Endothelial cell of umbilical vein (primary cell): ENCODE measurements at regions not wholly inside any gene's neighbourhood (a gene's known extent, or its start where the extent isn't known, plus 50 kb on each side); places are given as distances from the start of the nearest gene placed in this dataset.
"Not testable (repeated sequence)": the region's sequence is repeated elsewhere in the genome, so short reads cannot be mapped to it uniquely, and the experiment has no call there.

Experiments used
- BruUV-seq: library from RNA; stranded (reverse); fragments of 400-500 nt; replicated peaks from 2 replicates; lab custom pipeline; 2021; lab: Mats Ljungman, UMichigan
- CTCF ChIA-PET: fragments of 300-600, 350-600 bp; sonication (Branson Sonifier 250); formaldehyde crosslinking; loops from one replicate; lab custom pipeline; 2021; ENCODE audit warnings: antibody characterized with exemption, inconsistent platforms; lab: Charles Lee
- POLR2A ChIA-PET: fragments of 300-600, 350-600 bp; sonication (Branson Sonifier 250); formaldehyde crosslinking; loops from one replicate; lab custom pipeline; 2021; ENCODE audit warnings: antibody characterized with exemption, inconsistent platforms; lab: Charles Lee
- DNase-seq: peaks from one replicate; pipeline ENCODE4 v3.0.0-alpha.2; 2011; ENCODE audit warnings: low read depth, low spot score
- FAIRE-seq: peaks from 2 replicates; lab custom pipeline; 2011; peaks lifted over from hg19 to GRCh38; lab: Jason Lieb, UNC
- H2AFZ ChIP-seq: 2 replicates; pipeline ENCODE4 v1.6.0; 2012; ENCODE audit warnings: low read depth, low read length, control low read depth, inconsistent platforms
- H3K27ac ChIP-seq: 2 replicates; pipeline ENCODE4 v1.5.1; 2011; ENCODE audit warnings: low read depth, mild to moderate bottlenecking, control low read depth, low read length, moderate library complexity; ENCODE audit not compliant: insufficient read depth
- H3K27me3 ChIP-seq, 2 experiments: 2 replicates each; pipeline versions ENCODE4 v1.6.0 to v1.6.1; 2011; ENCODE audit warnings: low read length in 2 of 2, mixed read lengths in 1 of 2; ENCODE audit not compliant: control insufficient read depth in 2 of 2, insufficient read depth in 2 of 2
- H3K36me3 ChIP-seq, 2 experiments: 2 replicates in 1 of 2; 3 replicates in 1 of 2; pipeline ENCODE4 v1.5.1; 2011; ENCODE audit warnings: low read length in 2 of 2, mild to moderate bottlenecking in 1 of 2, moderate library complexity in 1 of 2; ENCODE audit not compliant: control insufficient read depth in 2 of 2, insufficient read depth in 2 of 2; ENCODE audit errors: extremely low read depth in 1 of 2
- H3K4me1 ChIP-seq: 3 replicates; pipeline ENCODE4 v1.5.1; 2011; ENCODE audit warnings: mild to moderate bottlenecking, low read length; ENCODE audit not compliant: control insufficient read depth, insufficient read depth; ENCODE audit errors: extremely low read depth
- H3K4me2 ChIP-seq: 2 replicates; pipeline ENCODE4 v1.6.1; 2011; ENCODE audit warnings: low read length, control low read depth, mixed read lengths; ENCODE audit not compliant: insufficient read depth
- H3K4me3 ChIP-seq, 3 experiments: fragments of 200-600 bp in 1 of 3; sonication (generic), shearing (Covaris generic) in 1 of 3; replicated peaks in 1 of 3; 2 replicates each; pipeline ENCODE4 v1.5.1; 2011 to 2016; ENCODE audit warnings: control low read depth in 3 of 3, low read length in 3 of 3, mild to moderate bottlenecking in 2 of 3, inconsistent platforms in 1 of 3, low read depth in 1 of 3, moderate library complexity in 1 of 3; ENCODE audit not compliant: insufficient read depth in 1 of 3
- H3K79me2 ChIP-seq: 2 replicates; pipeline ENCODE4 v1.6.0; 2012; ENCODE audit warnings: low read length, inconsistent platforms; ENCODE audit not compliant: control insufficient read depth, insufficient read depth
- H3K9ac ChIP-seq: replicated peaks from 2 replicates; pipeline ENCODE3; 2011; ENCODE audit warnings: low read length, control low read depth; ENCODE audit not compliant: insufficient read depth; ENCODE audit errors: extremely low read depth
- H3K9me1 ChIP-seq: replicated peaks from 3 replicates; pipeline ENCODE4 v1.6.0; 2011; ENCODE audit warnings: mild to moderate bottlenecking, low read length; ENCODE audit not compliant: control insufficient read depth, insufficient read depth; ENCODE audit errors: extremely low read depth
- H3K9me3 ChIP-seq: replicated peaks from 2 replicates; pipeline ENCODE4 v1.5.1; 2012; ENCODE audit warnings: low read length, inconsistent platforms; ENCODE audit not compliant: control insufficient read depth, insufficient read depth
- H4K20me1 ChIP-seq: replicated peaks from 2 replicates; pipeline ENCODE3; 2011; ENCODE audit warnings: mild to moderate bottlenecking, low read length; ENCODE audit not compliant: control insufficient read depth, insufficient read depth; ENCODE audit errors: extremely low read depth
- EZH2 ChIP-seq: IDR thresholded peaks from 2 replicates; pipeline ENCODE4 v1.6.1; 2012; ENCODE audit warnings: borderline replicate concordance, low read depth, mild to moderate bottlenecking, moderate library complexity, low read length, inconsistent platforms; ENCODE audit not compliant: severe bottlenecking
- FOS ChIP-seq: IDR thresholded peaks from 2 replicates; pipeline ENCODE4 v1.6.1; 2011; ENCODE audit warnings: mild to moderate bottlenecking, low read length, moderate library complexity, borderline replicate concordance; ENCODE audit not compliant: insufficient read depth
- GATA2 ChIP-seq: IDR thresholded peaks from 2 replicates; pipeline ENCODE4 v1.7.0; 2011; ENCODE audit warnings: low read depth, mild to moderate bottlenecking, moderate library complexity, mixed read lengths, low read length; ENCODE audit not compliant: insufficient read length, insufficient read depth
- JUN ChIP-seq: IDR thresholded peaks from 2 replicates; pipeline ENCODE4 v1.6.1; 2011; ENCODE audit warnings: borderline replicate concordance, low read depth; ENCODE audit not compliant: insufficient read length, insufficient read depth
- MYC ChIP-seq: IDR thresholded peaks from one replicate; pipeline ENCODE4 v1.6.1; 2011; ENCODE audit warnings: mild to moderate bottlenecking, low read depth, low read length
- POLR2A ChIP-seq: IDR thresholded peaks from 2 replicates; pipeline ENCODE4 v1.6.1; 2012; ENCODE audit warnings: low read depth, mild to moderate bottlenecking, control low read depth, low read length
- POLR2AphosphoS5 ChIP-seq: IDR thresholded peaks from 2 replicates; pipeline ENCODE4 v1.6.1; 2012; ENCODE audit warnings: low read depth, mild to moderate bottlenecking, control low read depth, low read length, moderate library complexity; ENCODE audit not compliant: insufficient read depth
- dilution Hi-C: fragments of 300-500 bp; cut with MboI; formaldehyde crosslinking; loops from one replicate; pipeline ENCODE4 v1.15.0; 2019; ENCODE audit warnings: low sequenced_read_pairs; ENCODE audit not compliant: extremely low pct_ligation_motif_present
- intact Hi-C: fragments of 100-400 bp; cut with micrococcal nuclease; formaldehyde crosslinking; loops from one replicate; pipeline ENCODE4 v1.10.0; 2022
- TF ChIP-seq, protein P1 (sequence below), 2 donors: IDR thresholded peaks; 1 replicate in 1 of 2; 2 replicates in 1 of 2; pipeline ENCODE4 v1.5.1; 2011; ENCODE audit warnings: low read length in 2 of 2, mild to moderate bottlenecking in 2 of 2, moderate library complexity in 2 of 2, control low read depth in 1 of 2, inconsistent platforms in 1 of 2, low read depth in 1 of 2; ENCODE audit not compliant: insufficient read depth in 1 of 2; ENCODE audit errors: extremely low read depth in 1 of 2
- TF ChIP-seq, protein P2 (sequence below): IDR thresholded peaks from 2 replicates; pipeline ENCODE4 v1.6.1; 2011; ENCODE audit not compliant: insufficient read depth, insufficient read length

DNA sequence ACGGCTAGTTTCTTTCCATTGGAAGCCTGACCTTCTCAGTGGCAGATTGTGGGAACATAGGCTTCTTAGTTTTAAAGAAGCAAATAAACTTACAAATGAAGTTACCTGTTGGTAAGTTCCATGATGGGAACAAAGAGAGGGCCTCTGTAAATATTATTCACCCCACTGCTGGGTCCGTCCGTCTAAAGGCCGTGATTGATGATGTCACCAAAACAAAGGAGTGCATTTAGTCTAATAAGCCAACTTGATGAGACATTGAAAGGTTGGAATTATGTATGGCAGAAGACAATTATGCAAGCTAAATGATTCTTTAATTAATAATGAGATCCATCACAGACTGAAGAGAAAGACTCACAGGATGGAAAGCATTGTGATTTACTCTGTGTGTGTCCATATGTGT is 1091.9 kb upstream of the FANCL start:
- Histone ChIP-seq H3K4me3 (no peak overlapping the region), H3K9me3 (peaks cover 4% of the 10 kb centered on the region), H3K4me1 (no peaks in the 10 kb centered on the region), H3K36me3 (no peaks in the 10 kb centered on the region), H3K4me2 (no peak overlapping the region), H4K20me1 (no peaks in the 10 kb centered on the region), H2AFZ (no peak overlapping the region), H3K27ac (no peak overlapping the region), H3K9me1 (no peaks in the 10 kb centered on the region), H3K9ac (no peak overlapping the region), H3K79me2 (no peaks in the 10 kb centered on the region), H3K27me3 (no peaks in the 10 kb centered on the region)
- BruUV-seq: no TSS peak
- intact Hi-C loops: no loop called here
- POLR2A ChIA-PET: no interaction called here
- no peak for FAIRE-seq
- dilution Hi-C loops: no loop called here
- CTCF ChIA-PET: no interaction called here
- TF ChIP-seq, protein P1, sequence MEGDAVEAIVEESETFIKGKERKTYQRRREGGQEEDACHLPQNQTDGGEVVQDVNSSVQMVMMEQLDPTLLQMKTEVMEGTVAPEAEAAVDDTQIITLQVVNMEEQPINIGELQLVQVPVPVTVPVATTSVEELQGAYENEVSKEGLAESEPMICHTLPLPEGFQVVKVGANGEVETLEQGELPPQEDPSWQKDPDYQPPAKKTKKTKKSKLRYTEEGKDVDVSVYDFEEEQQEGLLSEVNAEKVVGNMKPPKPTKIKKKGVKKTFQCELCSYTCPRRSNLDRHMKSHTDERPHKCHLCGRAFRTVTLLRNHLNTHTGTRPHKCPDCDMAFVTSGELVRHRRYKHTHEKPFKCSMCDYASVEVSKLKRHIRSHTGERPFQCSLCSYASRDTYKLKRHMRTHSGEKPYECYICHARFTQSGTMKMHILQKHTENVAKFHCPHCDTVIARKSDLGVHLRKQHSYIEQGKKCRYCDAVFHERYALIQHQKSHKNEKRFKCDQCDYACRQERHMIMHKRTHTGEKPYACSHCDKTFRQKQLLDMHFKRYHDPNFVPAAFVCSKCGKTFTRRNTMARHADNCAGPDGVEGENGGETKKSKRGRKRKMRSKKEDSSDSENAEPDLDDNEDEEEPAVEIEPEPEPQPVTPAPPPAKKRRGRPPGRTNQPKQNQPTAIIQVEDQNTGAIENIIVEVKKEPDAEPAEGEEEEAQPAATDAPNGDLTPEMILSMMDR (IDR thresholded peaks at IDR 0.05; ENCODE audit: extremely low read depth in 1 of 2, insufficient read depth in 1 of 2, low read depth in 1 of 2, low read length in 2 of 2): no peak
- no peak for TF ChIP-seq EZH2
- TF ChIP-seq JUN: no peak
- TF ChIP-seq, protein P2, sequence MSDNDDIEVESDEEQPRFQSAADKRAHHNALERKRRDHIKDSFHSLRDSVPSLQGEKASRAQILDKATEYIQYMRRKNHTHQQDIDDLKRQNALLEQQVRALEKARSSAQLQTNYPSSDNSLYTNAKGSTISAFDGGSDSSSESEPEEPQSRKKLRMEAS: no peak
- no peak for TF ChIP-seq POLR2A
- no peak for TF ChIP-seq MYC
- TF ChIP-seq FOS: no peak
- no peak for TF ChIP-seq POLR2AphosphoS5
- no peak for TF ChIP-seq GATA2
- no peak for DNase-seq

DNA sequence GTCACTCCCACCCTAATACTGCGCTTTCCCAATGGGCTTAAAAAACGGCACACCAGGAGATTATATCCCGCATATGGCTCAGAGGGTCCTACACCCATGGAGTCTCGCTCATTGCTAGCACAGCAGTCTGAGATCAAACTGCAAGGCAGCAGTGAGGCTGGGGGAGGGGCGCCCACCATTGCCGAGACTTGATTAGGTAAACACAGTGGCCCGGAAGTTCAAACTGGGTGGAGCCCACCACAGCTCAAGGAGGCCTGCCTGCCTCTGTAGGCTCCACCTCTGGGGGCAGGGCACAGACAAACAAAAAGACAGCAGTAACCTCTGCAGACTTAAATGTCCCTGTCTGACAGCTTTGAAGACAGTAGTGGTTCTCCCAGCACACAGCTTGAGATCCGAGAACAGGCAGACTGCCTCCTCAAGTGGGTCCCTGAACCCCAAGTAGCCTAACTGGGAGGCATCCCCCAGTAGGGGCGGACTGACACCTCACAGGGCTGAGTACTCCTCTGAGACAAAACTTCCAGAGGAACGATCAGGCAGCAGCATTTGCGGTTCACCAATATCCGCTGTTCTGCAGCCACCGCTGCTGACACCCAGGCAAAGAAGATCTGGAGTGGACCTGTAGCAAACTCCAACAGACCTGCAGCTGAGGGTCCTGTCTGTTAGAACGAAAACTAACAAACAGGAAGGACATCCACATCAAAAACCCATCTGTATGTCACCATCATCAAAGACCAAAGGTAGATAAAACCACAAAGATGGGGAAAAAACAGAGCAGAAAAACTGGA is 1085.6 kb upstream of the FANCL start:
- H4K20me1 ChIP-seq, dilution Hi-C loops: not testable (repeated sequence)

More for the DNA sequence above, 1085.6 kb upstream of the FANCL start:
- H3K9ac ChIP-seq, intact Hi-C loops, H3K79me2 ChIP-seq, POLR2A ChIA-PET, BruUV-seq, H3K4me3 ChIP-seq, CTCF ChIA-PET, H3K27ac ChIP-seq, DNase-seq, H3K4me1 ChIP-seq, H3K9me1 ChIP-seq, H3K27me3 ChIP-seq, FAIRE-seq, H3K4me2 ChIP-seq, H2AFZ ChIP-seq, H3K9me3 ChIP-seq, H3K36me3 ChIP-seq: not testable (repeated sequence)
